ENCODE measurements at regions not wholly inside any gene's neighbourhood (a gene's known extent, or its start where the extent isn't known, plus 50 kb on each side); places are given as distances from the start of the nearest gene placed in this dataset.

DNA sequence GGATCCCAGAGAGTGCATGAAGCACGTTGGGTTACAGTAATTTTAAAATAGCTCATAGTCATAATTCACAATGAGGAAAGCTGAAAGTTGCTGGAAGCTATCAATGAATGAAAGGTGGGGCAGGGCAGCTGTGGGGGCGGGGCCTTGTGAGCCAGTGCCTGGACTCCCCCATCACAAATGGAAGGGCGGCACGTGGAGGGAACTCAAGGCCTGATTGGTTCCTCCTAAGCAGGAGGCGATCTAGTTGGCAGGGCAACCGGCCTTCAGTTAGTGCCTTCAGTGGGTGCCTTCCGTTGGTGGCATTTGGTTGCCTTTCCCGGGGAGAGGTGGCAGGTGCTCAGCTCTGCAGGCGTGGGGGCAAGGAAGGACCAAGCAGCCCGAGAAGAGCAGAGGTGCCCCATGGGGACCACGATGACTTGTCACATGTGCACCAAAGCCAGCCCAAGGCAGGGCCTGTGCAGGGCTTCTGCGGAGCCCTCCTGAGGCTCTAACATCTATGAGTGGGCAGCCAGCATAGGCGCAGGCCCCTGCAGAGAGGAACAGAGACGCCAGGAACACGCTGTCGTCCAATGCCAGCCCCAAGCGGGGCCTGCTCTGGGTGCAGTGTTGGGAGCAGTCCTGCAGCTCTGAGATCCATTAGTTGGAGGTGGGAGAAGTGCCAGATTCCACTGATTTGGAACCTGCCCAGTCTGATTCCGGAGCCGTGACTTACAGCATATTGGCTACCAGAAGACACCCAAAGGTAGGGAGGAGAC lies 59.8 kb upstream of the PDSS1 start:
- no peaks in the 10 kb centered on the region for H3K79me2 ChIP-seq (ENCODE audit: insufficient read depth)
- WGBS (ENCODE audit: low lambda C conversion rate) = 29% methylated on average over 9 of the region's 19 CpGs
- CTCF ChIA-PET = no interaction called here

More for the DNA sequence above, 59.8 kb upstream of the PDSS1 start:
- no peak for DNase-seq
- Histone ChIP-seq H3K9me3 (no peaks in the 10 kb centered on the region), H3F3A (replicated peaks; ENCODE audit: insufficient read depth) (no peaks in the 10 kb centered on the region), H3K4me2 (no peak overlapping the region), H2AFZ (ENCODE audit: low read depth) (no peak overlapping the region), H3K36me3 (replicated peaks in 1 of 2; ENCODE audit: control insufficient read depth in 1 of 2, insufficient read depth in 2 of 2, low read length in 1 of 2) (no peaks in the 10 kb centered on the region), H3K4me3 (ENCODE audit: low read depth in 2 of 2, low read length in 1 of 2) (no peak overlapping the region), H3K27me3 (ENCODE audit: insufficient read depth) (no peaks in the 10 kb centered on the region), H3K9me2 (no peaks in the 10 kb centered on the region), H4K20me1 (ENCODE audit: insufficient read depth) (no peaks in the 10 kb centered on the region), H3K27ac (ENCODE audit: low read depth in 2 of 2, low read length in 1 of 2) (no peak overlapping the region), H3K4me1 (ENCODE audit: control insufficient read depth in 1 of 2, insufficient read depth in 2 of 2, low read depth in 1 of 2, low read length in 1 of 2) (no peaks in the 10 kb centered on the region), H3K9ac (no peak overlapping the region)
- TF ChIP-seq NFIC (IDR thresholded peaks at IDR 0.05; ENCODE audit: borderline replicate concordance) = no peak
- TF ChIP-seq IRF3 (IDR thresholded peaks at IDR 0.05; ENCODE audit: low read depth, low read length) = no peak
- TF ChIP-seq, protein P1, sequence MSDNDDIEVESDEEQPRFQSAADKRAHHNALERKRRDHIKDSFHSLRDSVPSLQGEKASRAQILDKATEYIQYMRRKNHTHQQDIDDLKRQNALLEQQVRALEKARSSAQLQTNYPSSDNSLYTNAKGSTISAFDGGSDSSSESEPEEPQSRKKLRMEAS (IDR thresholded peaks at IDR 0.05; ENCODE audit: low read depth) = no peak
- TF ChIP-seq TAF1 (IDR thresholded peaks at IDR 0.05; ENCODE audit: borderline replicate concordance, low read depth, low read length) = no peak
- TF ChIP-seq FOXM1 (IDR thresholded peaks at IDR 0.05; ENCODE audit: low read depth) = no peak
- no peak for TF ChIP-seq EZH2phosphoT487 (IDR thresholded peaks at IDR 0.05; ENCODE audit: borderline replicate concordance, low read depth)
- TF ChIP-seq, protein P2, sequence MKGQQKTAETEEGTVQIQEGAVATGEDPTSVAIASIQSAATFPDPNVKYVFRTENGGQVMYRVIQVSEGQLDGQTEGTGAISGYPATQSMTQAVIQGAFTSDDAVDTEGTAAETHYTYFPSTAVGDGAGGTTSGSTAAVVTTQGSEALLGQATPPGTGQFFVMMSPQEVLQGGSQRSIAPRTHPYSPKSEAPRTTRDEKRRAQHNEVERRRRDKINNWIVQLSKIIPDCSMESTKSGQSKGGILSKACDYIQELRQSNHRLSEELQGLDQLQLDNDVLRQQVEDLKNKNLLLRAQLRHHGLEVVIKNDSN (IDR thresholded peaks at IDR 0.05; ENCODE audit: borderline replicate concordance, low read depth) = no peak
- no peak for TF ChIP-seq USF2 (IDR thresholded peaks at IDR 0.05; ENCODE audit: borderline replicate concordance, low read depth, low read length)
- TF ChIP-seq TCF12 (IDR thresholded peaks at IDR 0.05) = no peak
- TF ChIP-seq ZBTB33 (IDR thresholded peaks at IDR 0.05; ENCODE audit: borderline replicate concordance, low read depth) = no peak
- no peak for TF ChIP-seq CTCF (IDR thresholded peaks at IDR 0.05)
- no peak for TF ChIP-seq MEF2A (IDR thresholded peaks at IDR 0.05; ENCODE audit: borderline replicate concordance, low read depth)
- no peak for TF ChIP-seq RCOR1 (IDR thresholded peaks at IDR 0.05; ENCODE audit: low read length)
- no peak for TF ChIP-seq CHD2 (IDR thresholded peaks at IDR 0.05; ENCODE audit: low read length, partially characterized antibody)
- no peak for TF ChIP-seq NRF1 (IDR thresholded peaks at IDR 0.05; ENCODE audit: low read depth, low read length)
- no peak for TF ChIP-seq RFX5 (IDR thresholded peaks at IDR 0.05; ENCODE audit: low read length)
- no peak for TF ChIP-seq SIN3A (IDR thresholded peaks at IDR 0.05; ENCODE audit: borderline replicate concordance, low read depth, low read length)
- TF ChIP-seq RXRA (IDR thresholded peaks at IDR 0.05; ENCODE audit: borderline replicate concordance, low read depth) = no peak
- POLR2A ChIA-PET = no interaction called here

Measured in SK-N-SH (cell line).